GM12891 (cell line): ENCODE measurements at regions not wholly inside any gene's neighbourhood (a gene's known extent, or its start where the extent isn't known, plus 50 kb on each side); places are given as distances from the start of the nearest gene placed in this dataset.

ENCODE experiments used
- PAX5 ChIP-seq: IDR thresholded peaks from 2 replicates; pipeline ENCODE4 v1.6.1; 2011; ENCODE audit warnings: low read length, moderate library complexity, mild to moderate bottlenecking; ENCODE audit not compliant: insufficient read depth, severe bottlenecking
- POLR2A ChIP-seq: IDR thresholded peaks from 2 replicates; pipeline ENCODE4 v1.6.1; 2011; ENCODE audit warnings: low read depth, low read length, control low read depth
- POLR2AphosphoS5 ChIP-seq: IDR thresholded peaks from 2 replicates; pipeline ENCODE4 v1.6.1; 2011; ENCODE audit warnings: low read depth, low read length, control low read depth

DNA sequence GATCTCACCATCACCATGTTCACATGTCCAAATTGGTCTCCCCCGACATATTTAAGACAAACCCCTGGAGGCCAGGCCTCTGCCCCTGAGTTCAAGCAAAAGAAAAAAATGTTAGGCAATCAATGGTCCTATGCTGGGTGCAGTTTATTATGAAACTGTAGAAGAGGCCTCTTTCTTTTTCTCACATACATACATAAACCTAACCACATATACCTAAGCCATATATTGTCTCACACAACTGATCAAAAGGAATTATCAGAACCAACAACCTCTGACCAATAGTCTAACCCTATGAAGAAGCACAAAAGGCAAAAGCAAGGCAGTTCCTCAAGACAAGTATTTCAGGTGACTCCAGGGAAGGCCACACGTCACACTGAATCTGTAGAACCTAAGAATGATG is 49.9 kb downstream of the ILRUN start:
- TF ChIP-seq POLR2AphosphoS5: no peak
- no peak for TF ChIP-seq PAX5
- no peak for TF ChIP-seq POLR2A
